GM12891 (cell line): ENCODE measurements at regions not wholly inside any gene's neighbourhood (a gene's known extent, or its start where the extent isn't known, plus 50 kb on each side); places are given as distances from the start of the nearest gene placed in this dataset.

Experiments used
- POLR2A ChIP-seq: IDR thresholded peaks from 2 replicates; pipeline ENCODE4 v1.6.1; 2011; ENCODE audit warnings: low read depth, low read length, control low read depth
- TAF1 ChIP-seq: IDR thresholded peaks from 2 replicates; pipeline ENCODE4 v1.6.1; 2011; ENCODE audit warnings: low read depth, low read length, control low read depth

- TF ChIP-seq POLR2A (no peak), TAF1 (no peak)
Measured at GRCh38 chr1:18573170-18573569, 57.5 kb upstream of the PAX7 start.
